ENCODE measurements at regions not wholly inside any gene's neighbourhood (a gene's known extent, or its start where the extent isn't known, plus 50 kb on each side); places are given as distances from the start of the nearest gene placed in this dataset.
"Not testable (repeated sequence)": the region's sequence is repeated elsewhere in the genome, so short reads cannot be mapped to it uniquely, and the experiment has no call there.

DNA sequence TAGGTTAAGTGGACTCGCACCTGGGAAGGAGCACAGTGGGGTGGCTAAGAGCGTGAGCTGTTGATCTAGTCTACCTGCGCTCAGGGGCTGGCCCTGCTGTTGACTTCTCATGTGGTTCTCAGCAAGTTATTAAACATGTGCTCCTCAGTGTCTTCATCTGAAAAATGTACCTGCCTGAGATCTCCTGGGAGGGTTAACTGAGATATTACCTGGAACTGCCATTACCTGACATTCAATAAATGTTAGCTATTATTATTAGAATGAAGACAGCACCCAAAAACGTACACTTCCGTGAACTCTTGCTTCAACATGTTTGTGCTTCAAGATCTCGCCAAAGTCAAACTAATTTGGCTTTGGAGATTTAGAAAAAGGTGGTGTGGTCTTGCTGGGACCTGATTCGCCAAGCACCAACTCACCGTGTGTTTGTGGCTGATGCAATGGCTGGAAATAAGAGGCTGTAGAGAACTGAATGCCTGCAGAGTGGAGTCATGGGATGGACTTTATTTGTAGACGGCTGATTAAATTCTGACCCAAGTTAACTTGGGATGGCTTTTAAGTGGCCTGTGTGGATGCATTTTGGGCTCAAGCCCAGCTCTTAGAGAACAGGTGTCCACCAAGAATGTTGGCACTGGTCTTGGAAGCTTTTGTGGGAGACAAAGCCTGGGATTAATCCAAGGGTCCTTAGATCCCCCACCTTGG, 692.9 kb downstream of the QKI start:
- DNase-seq (ENCODE audit: low read depth) = no peak

DNA sequence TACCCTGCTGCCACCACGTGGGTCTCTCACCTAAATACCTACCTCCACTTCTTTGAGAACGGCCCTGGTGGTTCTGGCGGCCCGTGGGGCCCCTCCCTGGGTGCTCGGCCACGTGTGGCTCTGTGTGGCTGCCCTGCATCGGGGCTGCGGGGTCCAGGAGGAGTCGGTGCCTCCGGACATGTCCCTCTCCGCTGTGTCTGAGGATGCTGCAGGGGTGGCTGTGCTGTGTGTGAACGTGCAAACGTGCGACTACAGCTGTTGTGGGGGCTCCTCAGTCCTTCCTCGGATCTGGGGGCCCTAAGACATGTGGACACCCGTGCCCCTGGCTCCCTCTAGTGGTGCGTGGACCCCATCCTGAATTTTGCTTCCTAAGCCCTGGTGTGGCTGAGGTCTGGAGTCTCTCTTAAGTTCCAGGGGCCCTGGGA, 691.8 kb downstream of the QKI start:
- no peak for DNase-seq (ENCODE audit: low read depth)

GRCh38 chr6:164105705-164106104, 691.2 kb downstream of the QKI start:
- DNase-seq (ENCODE audit: low read depth) = no peak

- DNase-seq (ENCODE audit: low read depth) = no peak
Observed at GRCh38 chr6:164104432-164104831, 689.9 kb downstream of the QKI start.

- DNase-seq (ENCODE audit: low read depth) = no peak
Observed at GRCh38 chr6:164102693-164103092, 688.2 kb downstream of the QKI start.

DNA sequence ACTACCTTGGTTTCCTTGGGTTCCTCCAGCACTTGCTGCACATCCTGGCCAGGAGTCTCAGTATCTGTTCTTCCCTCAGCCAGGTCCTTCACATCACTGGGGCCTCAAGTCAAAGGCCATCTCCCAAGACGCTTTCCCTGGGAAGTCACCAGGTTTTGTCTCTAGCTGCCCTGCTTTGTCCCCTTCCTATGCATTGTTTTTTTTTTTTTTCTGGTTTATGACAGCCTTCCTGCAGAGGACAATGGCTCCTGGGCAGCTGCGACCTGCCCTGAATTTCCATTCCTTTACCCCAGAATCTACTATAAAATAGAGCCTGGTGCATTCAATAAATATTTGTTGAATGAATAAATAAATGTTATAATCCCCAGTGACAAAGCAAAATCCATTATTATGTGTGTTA, 687.3 kb downstream of the QKI start:
- no peak for DNase-seq (ENCODE audit: low read depth)

DNA sequence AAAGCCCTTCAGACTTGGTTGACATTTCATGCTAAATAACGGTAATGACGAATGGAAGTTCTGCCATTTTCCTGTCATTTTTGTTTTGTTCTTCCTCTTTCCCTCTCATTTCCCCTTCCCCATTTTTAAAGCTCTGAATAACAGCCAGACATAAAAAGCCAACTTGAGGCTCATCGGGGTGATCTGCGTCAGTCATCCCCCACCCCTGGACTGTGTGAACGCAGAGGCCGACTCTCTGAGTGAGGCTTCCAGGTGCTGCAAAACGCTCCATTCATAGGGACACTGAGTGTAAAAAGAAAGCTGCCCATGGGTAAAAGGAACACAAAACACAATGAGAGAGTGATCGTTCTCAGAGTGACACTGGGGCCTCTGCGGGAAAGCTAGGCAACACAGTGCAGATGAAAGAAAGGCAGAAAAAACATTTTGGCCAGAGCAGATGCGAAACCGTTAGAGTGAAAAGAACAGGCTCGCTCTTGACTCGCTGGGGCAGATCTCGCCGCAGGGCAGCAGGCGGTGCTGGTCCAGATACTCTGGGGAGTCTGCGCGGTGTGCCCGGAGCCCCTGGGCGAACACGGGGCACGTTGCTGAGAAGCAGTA, 684.8 kb downstream of the QKI start:
- no peak for DNase-seq (ENCODE audit: low read depth)

DNA sequence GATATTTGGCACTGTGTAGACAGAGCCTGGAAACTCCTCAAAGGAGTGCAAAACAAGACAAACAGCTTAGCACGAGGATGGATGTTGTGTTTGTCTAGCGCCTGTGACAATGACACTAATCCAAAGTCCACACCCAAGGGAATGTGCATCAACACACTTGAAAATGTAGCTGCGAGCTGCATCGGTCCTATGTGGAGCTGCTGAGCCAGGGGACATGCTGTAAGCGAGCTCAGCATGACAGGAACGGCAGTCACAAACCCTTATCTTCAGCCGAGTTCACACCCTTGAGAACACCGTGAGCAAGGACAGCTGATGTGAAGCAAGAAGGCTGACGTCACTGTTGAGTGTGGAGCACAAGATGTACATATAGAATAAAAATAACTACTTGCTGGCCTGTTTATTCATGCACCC, 684.3 kb downstream of the QKI start:
- DNase-seq (ENCODE audit: low read depth) = no peak

DNA sequence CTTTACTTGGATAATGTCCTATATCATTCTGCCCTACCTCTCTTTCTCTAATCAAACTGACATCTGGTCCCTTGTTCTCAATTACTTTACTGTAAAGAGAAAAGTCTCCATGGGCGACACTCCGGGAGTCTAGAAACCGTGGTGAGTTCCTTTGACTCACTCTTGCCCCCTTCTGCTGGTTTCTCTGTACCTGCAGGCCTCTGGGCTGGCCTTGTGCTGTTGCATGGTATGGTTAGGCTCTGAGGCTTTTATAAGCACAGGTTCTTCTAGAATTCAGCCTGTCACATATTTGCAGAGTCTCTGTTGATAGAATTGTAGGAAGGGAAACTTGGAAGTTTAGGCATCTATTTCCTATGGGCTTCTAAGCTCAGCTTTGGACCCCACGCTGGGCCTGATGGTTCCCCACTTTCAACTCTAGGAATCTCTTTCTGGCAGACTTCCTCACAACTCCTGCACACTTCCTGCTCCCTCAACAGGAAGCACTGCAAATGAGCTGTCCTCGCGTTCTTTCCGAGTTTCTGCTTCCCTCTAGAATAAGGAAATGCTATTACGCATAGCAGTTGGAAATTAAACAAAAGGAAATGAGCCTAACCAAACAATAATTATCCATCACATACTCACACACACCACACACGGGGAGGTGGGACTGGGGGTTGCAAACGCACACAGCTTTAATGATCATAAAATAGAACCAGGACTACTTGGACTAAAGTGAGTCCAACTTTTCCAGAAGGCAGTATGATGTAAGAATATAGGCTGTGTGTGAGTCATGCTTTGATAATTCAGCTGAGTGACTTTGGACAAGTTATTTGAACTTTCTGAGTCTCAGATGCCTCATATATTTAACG, 683.3 kb downstream of the QKI start:
- DNase-seq (ENCODE audit: low read depth) = no peak

- no peak for DNase-seq (ENCODE audit: low read depth)
Observed at GRCh38 chr6:164097056-164097455, 682.5 kb downstream of the QKI start.

DNA sequence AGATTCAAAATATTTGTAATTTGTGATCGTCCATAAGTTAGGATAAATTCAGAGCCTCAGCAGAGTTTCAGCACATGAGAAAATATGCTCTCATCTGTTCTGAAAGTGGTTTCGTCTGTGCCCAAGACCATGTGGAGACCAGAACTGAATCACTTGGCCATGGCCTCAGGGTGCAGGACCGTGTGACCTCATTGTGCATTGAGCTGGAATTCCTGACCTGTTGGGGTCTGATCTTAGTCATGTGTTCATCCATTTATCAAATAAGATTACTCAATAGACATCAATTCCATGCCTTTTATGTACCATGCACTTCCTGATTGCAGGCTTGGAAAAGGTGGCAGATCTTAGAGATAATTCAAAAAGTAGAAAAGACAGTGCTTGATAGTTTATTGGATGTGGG, 680.5 kb downstream of the QKI start:
- DNase-seq (ENCODE audit: low read depth) = no peak

DNA sequence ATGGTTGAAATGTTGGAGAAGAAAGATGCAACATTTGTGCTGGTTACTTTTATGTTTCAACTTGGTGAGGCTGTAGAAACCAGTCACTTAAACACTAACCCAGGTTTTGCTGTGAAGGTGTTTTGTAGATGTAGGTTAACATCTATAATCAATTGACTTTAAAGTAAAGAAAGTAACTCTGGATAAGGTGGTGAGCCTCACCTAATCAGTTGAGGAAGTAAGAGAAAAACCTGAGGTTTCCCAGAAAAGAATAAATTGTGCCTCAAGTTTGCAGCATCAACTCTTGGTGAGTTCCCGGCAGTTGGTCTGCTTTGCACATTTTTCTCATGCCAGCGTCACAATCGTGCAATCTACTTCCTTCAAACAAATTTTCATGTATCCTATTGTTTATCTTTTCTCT, 673.4 kb downstream of the QKI start:
- DNase-seq (ENCODE audit: low read depth) = no peak

GRCh38 chr6:164087211-164087610, 672.7 kb downstream of the QKI start:
- no peak for DNase-seq (ENCODE audit: low read depth)

- DNase-seq (ENCODE audit: low read depth) = no peak
Observed at GRCh38 chr6:164086076-164086887, 671.8 kb downstream of the QKI start.

DNA sequence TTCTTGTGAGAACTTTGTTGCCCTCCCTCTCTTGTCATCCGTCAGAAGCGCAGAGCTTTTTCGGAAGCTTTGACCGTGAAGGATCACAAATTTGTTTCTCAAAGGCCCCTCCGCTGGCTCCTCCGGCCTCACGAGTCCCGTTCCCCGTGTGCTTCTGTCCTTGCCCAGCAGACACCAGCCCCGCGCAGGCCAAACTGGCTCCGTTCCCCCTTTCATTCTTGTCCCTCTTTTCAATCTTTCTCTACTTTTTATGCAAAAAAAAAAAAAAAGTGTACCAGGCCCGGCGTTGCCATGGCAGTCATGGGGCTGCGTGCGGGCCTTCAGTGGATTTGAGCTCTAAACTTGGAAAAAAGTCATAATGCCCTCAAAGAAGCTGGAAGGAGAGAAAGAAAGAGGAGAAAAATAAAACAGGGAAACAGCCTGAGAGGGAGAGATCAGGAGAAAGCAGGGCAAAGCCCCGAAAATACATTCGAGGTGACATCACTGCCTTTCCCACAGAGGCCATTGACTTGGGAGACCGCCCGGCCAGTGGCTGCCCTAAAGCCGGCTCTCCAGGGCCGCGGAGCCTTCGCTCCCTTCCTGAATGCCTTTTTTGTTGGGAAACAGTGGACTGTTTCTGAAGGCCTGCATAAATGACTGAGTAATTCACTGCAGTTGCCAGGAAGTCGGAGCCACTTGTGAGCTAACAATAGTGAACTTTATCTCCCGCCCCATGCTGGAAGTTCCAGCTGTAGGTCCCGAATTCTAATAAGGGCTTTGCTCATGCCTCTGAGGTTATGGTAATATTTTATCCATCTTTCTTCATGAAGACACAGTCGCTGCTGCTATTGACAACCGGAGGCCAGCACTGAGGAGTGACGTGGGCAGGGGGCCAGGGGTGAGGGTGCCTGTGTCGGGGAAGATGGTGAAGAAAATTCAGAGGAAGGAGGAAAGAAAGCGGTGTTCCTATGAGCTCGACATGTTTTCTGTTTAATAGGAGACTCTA, 670.9 kb downstream of the QKI start:
- DNase-seq (ENCODE audit: low read depth) = no peak

DNA sequence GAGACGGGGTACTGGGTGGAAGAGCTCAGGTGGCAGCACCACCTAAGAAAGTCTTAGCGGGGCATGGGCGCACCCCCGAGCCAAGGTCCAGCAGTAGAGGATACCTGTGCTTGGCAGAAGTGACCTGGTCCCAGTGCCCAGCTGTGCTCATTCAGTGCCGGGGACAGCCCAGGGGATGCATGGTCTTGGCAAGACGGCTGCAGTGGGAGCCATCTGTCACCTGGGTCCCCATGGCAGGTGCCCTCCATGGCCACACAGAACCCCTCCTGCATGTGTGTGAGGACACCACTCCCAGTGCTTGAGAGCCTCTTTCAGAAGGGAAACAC, 664.7 kb downstream of the QKI start:
- no peak for DNase-seq (ENCODE audit: low read depth)

DNA sequence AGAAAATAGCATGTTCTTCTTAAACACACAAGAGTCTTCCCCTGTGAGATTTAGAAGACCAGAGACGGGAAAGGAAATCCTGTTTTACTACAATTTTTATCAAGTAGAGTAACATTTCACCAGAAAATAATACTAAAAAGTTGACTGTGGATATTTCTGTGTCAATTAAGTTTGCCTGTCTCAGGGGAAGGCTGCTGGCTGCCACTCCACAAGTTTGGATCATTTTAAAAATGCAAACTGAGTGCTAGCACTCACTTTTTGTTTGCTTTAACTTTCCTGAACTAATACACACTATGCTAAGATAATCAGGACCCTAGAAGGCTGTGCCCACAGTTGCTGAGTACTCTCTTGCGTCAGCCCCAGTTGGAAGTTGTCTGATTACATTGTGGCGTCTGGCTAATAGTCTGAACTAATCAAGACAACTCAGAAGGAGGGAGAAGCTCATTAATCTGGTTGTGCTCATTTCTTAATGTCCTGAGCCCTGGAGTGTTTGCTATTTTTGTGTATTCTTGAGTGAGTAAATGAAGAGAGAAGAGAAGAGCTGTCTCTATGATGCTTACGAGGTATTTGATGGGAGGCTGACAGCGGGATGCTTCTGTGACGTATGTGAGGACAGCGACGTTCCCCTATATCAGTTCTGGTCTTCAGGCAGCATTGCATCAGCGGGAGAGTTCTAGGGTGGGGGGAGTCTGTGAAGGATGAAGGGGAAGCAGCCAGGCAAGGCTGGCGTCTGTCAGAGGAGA, 664.2 kb downstream of the QKI start:
- DNase-seq (ENCODE audit: low read depth) = no peak

- DNase-seq (ENCODE audit: low read depth) = not testable (repeated sequence)
Observed at GRCh38 chr6:164076818-164077532, 662.5 kb downstream of the QKI start.

DNA sequence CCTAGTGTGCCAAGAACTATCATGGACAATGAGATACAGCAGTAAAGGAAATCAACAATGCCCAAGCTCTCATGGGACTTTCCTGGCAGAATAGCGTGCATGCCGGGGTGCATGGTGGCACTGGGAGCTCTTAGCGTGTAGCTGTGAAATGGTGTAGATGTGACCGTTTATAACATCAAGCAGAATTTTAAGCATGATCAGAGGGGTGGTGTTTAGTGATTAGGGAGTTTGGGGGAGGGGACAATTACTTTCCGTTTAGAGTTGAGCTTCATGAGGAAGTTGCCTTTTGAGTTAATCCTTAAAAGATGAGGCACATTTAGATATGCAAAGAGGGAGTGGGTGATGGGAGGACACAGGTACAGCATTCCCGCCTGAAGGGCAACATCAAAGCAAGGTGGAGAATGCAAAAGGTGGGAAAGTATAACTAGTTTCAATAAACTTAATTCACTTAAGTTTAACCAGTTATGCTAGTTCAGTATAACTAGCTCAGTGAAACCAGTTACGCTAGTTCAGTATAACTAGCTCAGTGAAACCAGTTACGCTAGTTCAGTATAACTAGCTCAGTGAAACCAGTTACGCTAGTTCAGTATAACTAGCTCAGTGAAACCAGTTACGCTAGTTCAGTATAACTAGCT, 661.6 kb downstream of the QKI start:
- no peak for DNase-seq (ENCODE audit: low read depth)

Measured in T-helper 22 cell (primary cell).